ENCODE measurements at regions not wholly inside any gene's neighbourhood (a gene's known extent, or its start where the extent isn't known, plus 50 kb on each side); places are given as distances from the start of the nearest gene placed in this dataset.

DNA sequence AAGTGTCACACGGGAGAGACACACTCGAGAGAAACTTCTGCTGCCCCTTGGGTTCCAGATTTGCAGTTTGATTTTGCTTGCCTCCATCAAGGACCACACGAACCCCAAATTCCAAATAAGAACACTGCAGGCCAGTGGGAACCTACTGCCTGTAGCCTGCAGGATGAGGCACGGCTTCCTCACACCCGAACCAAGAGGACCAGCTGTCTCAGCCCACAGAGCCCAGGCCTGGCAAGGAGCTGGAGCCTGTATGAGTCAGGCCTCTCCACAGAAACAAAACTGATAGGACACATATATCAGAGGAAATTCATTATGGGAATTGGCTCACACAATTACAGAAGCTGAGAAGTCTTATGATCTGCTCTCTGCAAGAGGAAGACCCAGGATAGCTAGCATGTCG lies 188.1 kb upstream of the NSMCE3 start:
- Histone ChIP-seq H3K56ac (replicated peaks; ENCODE audit: insufficient read length, low read depth, low read length) (no peak overlapping the region), H3K18ac (ENCODE audit: extremely low read depth, low read length) (no peak overlapping the region), H3K36me3 (ENCODE audit: control insufficient read depth in 2 of 4, insufficient read depth in 4 of 4, low read length in 3 of 4) (no peaks in the 10 kb centered on the region), H2AFZ (ENCODE audit: low read length) (no peak overlapping the region), H3K23ac (ENCODE audit: insufficient read length) (no peak overlapping the region), H3K27ac (ENCODE audit: low read depth, low read length) (no peak overlapping the region), H3K27me3 (replicated peaks in 1 of 4; ENCODE audit: control insufficient read depth in 3 of 4, extremely low read depth in 1 of 4, insufficient read depth in 3 of 4, low read length in 3 of 4) (no peaks in the 10 kb centered on the region), H3K79me1 (ENCODE audit: low read depth, low read length) (peaks cover 2% of the 10 kb centered on the region; the same call in 1 of the 2 replicates), H3K9me3 (ENCODE audit: insufficient read depth in 2 of 2, low read depth in 1 of 2, low read length in 1 of 2) (no peaks in the 10 kb centered on the region), H4K20me1 (replicated peaks in 1 of 2; ENCODE audit: control insufficient read depth in 1 of 2, insufficient read depth in 2 of 2, low read length in 2 of 2) (no peaks in the 10 kb centered on the region), H2BK20ac (ENCODE audit: low read length) (no peak overlapping the region), H3K23me2 (ENCODE audit: low read depth, low read length) (no peaks in the 10 kb centered on the region), H2BK15ac (ENCODE audit: low read length) (no peak overlapping the region), H2BK12ac (ENCODE audit: low read depth, low read length) (no peak overlapping the region), H3K4me2 (ENCODE audit: insufficient read depth in 1 of 2, low read depth in 2 of 2, low read length in 2 of 2) (no peak overlapping the region), H4K91ac (replicated peaks; ENCODE audit: insufficient read length, low read length) (no peak overlapping the region), H4K5ac (ENCODE audit: insufficient read length, low read depth, low read length) (no peak overlapping the region), H3K4me1 (replicated peaks in 1 of 4; ENCODE audit: control insufficient read depth in 3 of 4, insufficient read depth in 4 of 4, low read length in 3 of 4) (peaks cover 0 to 5% (median 0%) of the 10 kb centered on the region in 4 experiments; a peak in 2 of 7 replicates), H2BK5ac (ENCODE audit: low read depth, low read length) (no peak overlapping the region), H3K4ac (replicated peaks; ENCODE audit: insufficient read length, low read depth, low read length) (no peak overlapping the region), H2BK120ac (replicated peaks; ENCODE audit: low read depth, low read length) (no peak overlapping the region), H3K4me3 (ENCODE audit: extremely low read depth in 1 of 4, insufficient read depth in 2 of 4, low read depth in 3 of 4, low read length in 4 of 4) (no peak overlapping the region), H3K9ac (replicated peaks in 1 of 4; ENCODE audit: extremely low read depth in 1 of 4, low read depth in 3 of 4, low read length in 3 of 4) (no peak overlapping the region), H3K79me2 (ENCODE audit: control insufficient read depth in 1 of 2, insufficient read depth in 2 of 2, low read length in 2 of 2) (no peaks in the 10 kb centered on the region), H4K8ac (ENCODE audit: extremely low read depth, insufficient read depth, low read length) (no peak overlapping the region; the same call in 1 of the 2 replicates), H2AK5ac (ENCODE audit: low read depth, low read length) (no peak overlapping the region), H3K14ac (ENCODE audit: insufficient read length) (no peak overlapping the region)
- ChIA-PET CTCF (ENCODE audit: partially characterized antibody) (interaction anchor here (1.8 kb wide), 1 partner anchor 10 kb away, joined by 6 read pairs; no protein-coding TSS in a partner anchor), POLR2A (ENCODE audit: partially characterized antibody) (interaction anchor here (0.5 to 0.8 kb wide), 2 partner anchors 375 to 473 kb away, joined by 3 read pairs; no protein-coding TSS in a partner anchor)
- 94% methylated on average over 6 of the region's 6 CpGs; no CpG with 5 or more reads in 1 of the 2 experiments for WGBS, 2 experiments (ENCODE audit: extremely low coverage in 1 of 2, insufficient coverage in 1 of 2, insufficient read length in 1 of 2, insufficient replicate concordance in 2 of 2, low coverage in 1 of 2, low lambda C conversion rate in 2 of 2, missing lambda C conversion rate in 1 of 2)
- no peak for DNase-seq (ENCODE audit: low read depth in 1 of 2, low spot score in 2 of 2)
- TF ChIP-seq RFX5 (IDR thresholded peaks at IDR 0.05; ENCODE audit: borderline replicate concordance, low read depth, low read length) (no peak), SAP30 (IDR thresholded peaks at IDR 0.05; ENCODE audit: insufficient read depth, insufficient replicate concordance, low read length) (no peak), TAF7 (optimal IDR thresholded peaks at IDR 0.05; ENCODE audit: borderline replicate concordance, low read depth, low read length) (no peak), ASH2L (IDR thresholded peaks at IDR 0.05; ENCODE audit: low read length) (no peak), SP1 (IDR thresholded peaks at IDR 0.05; ENCODE audit: low read depth, low read length) (no peak), BACH1 (IDR thresholded peaks at IDR 0.05; ENCODE audit: low read length) (no peak), JUND (IDR thresholded peaks at IDR 0.05; ENCODE audit: low read length) (no peak), JUN (IDR thresholded peaks at IDR 0.05; ENCODE audit: low read depth, low read length) (no peak), RAD21 (IDR thresholded peaks at IDR 0.05 in 1 of 2, conservative IDR thresholded peaks at IDR 0.05 in 1 of 2; ENCODE audit: low read depth in 2 of 2, low read length in 2 of 2) (no peak), TEAD4 (IDR thresholded peaks at IDR 0.05; ENCODE audit: low read depth, low read length) (no peak), KDM1A (IDR thresholded peaks at IDR 0.05; ENCODE audit: borderline replicate concordance, low read length) (no peak)
- FAIRE-seq = no peak

All from H1 (cell line).